Neural progenitor cell (in vitro differentiated cells): ENCODE measurements at regions not wholly inside any gene's neighbourhood (a gene's known extent, or its start where the extent isn't known, plus 50 kb on each side); places are given as distances from the start of the nearest gene placed in this dataset.

ENCODE experiments used
- DNase-seq: peaks from one replicate; pipeline ENCODE4 v3.0.0-alpha.2; 2016; ENCODE audit warnings: low spot score
- H2AFZ ChIP-seq: fragments of 200-600 bp; sonication (generic); replicated peaks from 2 replicates; pipeline ENCODE4 v1.6.1; 2016; ENCODE audit warnings: antibody characterized with exemption
- H3F3A ChIP-seq: fragments of 200-600 bp; sonication (generic); 2 replicates; pipeline ENCODE4 v1.6.1; 2016; ENCODE audit warnings: antibody characterized with exemption, low read depth
- H3K27ac ChIP-seq: fragments of 200-600 bp; sonication (generic); 2 replicates; pipeline ENCODE4 v1.5.1; 2016; ENCODE audit warnings: mild to moderate bottlenecking
- H3K27me3 ChIP-seq: fragments of 200-600 bp; sonication (generic); 2 replicates; pipeline ENCODE4 v1.6.1; 2016; ENCODE audit warnings: mild to moderate bottlenecking, moderate library complexity
- H3K36me3 ChIP-seq: fragments of 200-600 bp; sonication (generic); 2 replicates; pipeline ENCODE4 v1.5.1; 2016
- H3K4me1 ChIP-seq: fragments of 200-600 bp; sonication (generic); 2 replicates; pipeline ENCODE4 v1.6.1; 2016; ENCODE audit warnings: mixed run types
- H3K4me2 ChIP-seq: fragments of 200-600 bp; sonication (generic); 2 replicates; pipeline ENCODE4 v1.6.1; 2016
- H3K4me3 ChIP-seq: fragments of 200-600 bp; sonication (generic); 2 replicates; pipeline ENCODE4 v1.5.1; 2016
- H3K79me2 ChIP-seq: fragments of 200-600 bp; sonication (generic); 2 replicates; pipeline ENCODE4 v1.6.1; 2016; ENCODE audit warnings: low read depth
- H3K9ac ChIP-seq: fragments of 200-600 bp; sonication (generic); 2 replicates; pipeline ENCODE4 v1.6.1; 2016
- H3K9me3 ChIP-seq: fragments of 200-600 bp; sonication (generic); 2 replicates; pipeline ENCODE4 v1.5.1; 2016; ENCODE audit warnings: low read depth
- H4K20me1 ChIP-seq: fragments of 200-600 bp; sonication (generic); 2 replicates; pipeline ENCODE4 v1.6.1; 2016; ENCODE audit warnings: low read depth
- H3K27ac Mint-ChIP-seq: 3 replicates; pipeline ENCODE4 v1.8.0; 2021; ENCODE audit warnings: mixed read lengths
- H3K27me3 Mint-ChIP-seq: 2 replicates; pipeline ENCODE4 v1.8.0; 2022; ENCODE audit warnings: low read depth, mild to moderate bottlenecking, inconsistent platforms, moderate library complexity, mixed read lengths; ENCODE audit not compliant: insufficient read depth
- H3K36me3 Mint-ChIP-seq: 3 replicates; pipeline ENCODE4 v1.8.0; 2021; ENCODE audit warnings: mixed read lengths
- H3K4me1 Mint-ChIP-seq: 3 replicates; pipeline ENCODE4 v1.8.0; 2021; ENCODE audit warnings: mixed read lengths
- H3K4me3 Mint-ChIP-seq: 3 replicates; pipeline ENCODE4 v1.8.0; 2021; ENCODE audit warnings: mild to moderate bottlenecking, moderate library complexity, mixed read lengths
- H3K9me3 Mint-ChIP-seq: 3 replicates; pipeline ENCODE4 v1.8.0; 2020; ENCODE audit warnings: mixed read lengths
- CTCF ChIP-seq: fragments of 200-600 bp; sonication (generic); IDR thresholded peaks from 2 replicates; pipeline ENCODE4 v1.5.1; 2017; ENCODE audit warnings: antibody characterized with exemption, mild to moderate bottlenecking
- EZH2 ChIP-seq: fragments of 200-600 bp; sonication (generic); IDR thresholded peaks from 2 replicates; pipeline ENCODE4 v1.6.1; 2017; ENCODE audit warnings: antibody characterized with exemption, mild to moderate bottlenecking, moderate library complexity
- EZH2phosphoT487 ChIP-seq: fragments of 200-600 bp; sonication (generic); IDR thresholded peaks from 2 replicates; pipeline ENCODE4 v1.6.1; 2017; ENCODE audit warnings: antibody characterized with exemption

GRCh38 chr10:35722636-35723035 lies 80.5 kb upstream of the FZD8 start:
- peaks cover 2% of the 10 kb centered on the region for H3K9me3 Mint-ChIP-seq
- H3K27ac ChIP-seq, result no peak overlapping the region
- H3K9ac ChIP-seq, result no peak overlapping the region
- H3F3A ChIP-seq, result no peaks in the 10 kb centered on the region
- H2AFZ ChIP-seq, result no peak overlapping the region
- no peaks in the 10 kb centered on the region for H3K27me3 ChIP-seq
- H3K4me2 ChIP-seq, result no peak overlapping the region
- TF ChIP-seq EZH2phosphoT487, result no peak
- no peak overlapping the region for H3K4me3 ChIP-seq
- DNase-seq, result no peak
- H3K36me3 ChIP-seq, result no peaks in the 10 kb centered on the region
- no peaks in the 10 kb centered on the region for H3K79me2 ChIP-seq
- no peaks in the 10 kb centered on the region for H3K36me3 Mint-ChIP-seq
- no peaks in the 10 kb centered on the region for H3K4me1 Mint-ChIP-seq
- H3K27me3 Mint-ChIP-seq, result peaks cover 6% of the 10 kb centered on the region
- H3K9me3 ChIP-seq, result no peaks in the 10 kb centered on the region
- no peak overlapping the region for H3K27ac Mint-ChIP-seq
- H4K20me1 ChIP-seq, result no peaks in the 10 kb centered on the region
- no peak overlapping the region for H3K4me3 Mint-ChIP-seq
- no peaks in the 10 kb centered on the region for H3K4me1 ChIP-seq

- H3K4me3 Mint-ChIP-seq, result no peak overlapping the region
- H3F3A ChIP-seq, result no peaks in the 10 kb centered on the region
- no peaks in the 10 kb centered on the region for H3K79me2 ChIP-seq
- H3K36me3 Mint-ChIP-seq, result no peaks in the 10 kb centered on the region
- H3K4me1 Mint-ChIP-seq, result no peaks in the 10 kb centered on the region
- no peaks in the 10 kb centered on the region for H3K36me3 ChIP-seq
- TF ChIP-seq EZH2, result no peak
- TF ChIP-seq EZH2phosphoT487, result no peak
- no peak for TF ChIP-seq CTCF
- H3K9me3 Mint-ChIP-seq, result peaks cover 2% of the 10 kb centered on the region
- no peak for DNase-seq
- H3K9ac ChIP-seq, result no peak overlapping the region
- H3K9me3 ChIP-seq, result no peaks in the 10 kb centered on the region
- no peaks in the 10 kb centered on the region for H4K20me1 ChIP-seq
- H2AFZ ChIP-seq, result no peak overlapping the region
- peaks cover 4% of the 10 kb centered on the region for H3K27me3 Mint-ChIP-seq
- no peak overlapping the region for H3K27ac Mint-ChIP-seq
- no peaks in the 10 kb centered on the region for H3K4me1 ChIP-seq
- no peak overlapping the region for H3K4me2 ChIP-seq
- H3K27me3 ChIP-seq, result no peaks in the 10 kb centered on the region
- H3K4me3 ChIP-seq, result no peak overlapping the region
- H3K27ac ChIP-seq, result no peak overlapping the region
These were observed 80.1 kb upstream of the FZD8 start for GRCh38 chr10:35722226-35722625.

GRCh38 chr10:35720366-35720765 lies 78.3 kb upstream of the FZD8 start:
- no peaks in the 10 kb centered on the region for H3K27me3 ChIP-seq
- H3K27me3 Mint-ChIP-seq, result peaks cover 3% of the 10 kb centered on the region
- no peaks in the 10 kb centered on the region for H3K36me3 Mint-ChIP-seq
- H3K9ac ChIP-seq, result no peak overlapping the region
- DNase-seq, result no peak
- no peak overlapping the region for H3K27ac Mint-ChIP-seq
- no peak overlapping the region for H3K4me3 ChIP-seq
- H3K27ac ChIP-seq, result no peak overlapping the region
- H3K4me1 ChIP-seq, result no peaks in the 10 kb centered on the region
- no peaks in the 10 kb centered on the region for H3F3A ChIP-seq
- H3K4me3 Mint-ChIP-seq, result no peak overlapping the region
- H3K9me3 ChIP-seq, result no peaks in the 10 kb centered on the region
- no peak overlapping the region for H3K4me2 ChIP-seq
- H2AFZ ChIP-seq, result no peak overlapping the region
- TF ChIP-seq CTCF (no peak), EZH2 (no peak), EZH2phosphoT487 (no peak)
- H4K20me1 ChIP-seq, result no peaks in the 10 kb centered on the region
- H3K79me2 ChIP-seq, result no peaks in the 10 kb centered on the region
- H3K36me3 ChIP-seq, result no peaks in the 10 kb centered on the region
- H3K4me1 Mint-ChIP-seq, result no peaks in the 10 kb centered on the region
- H3K9me3 Mint-ChIP-seq, result peaks cover 5% of the 10 kb centered on the region

GRCh38 chr10:35716776-35717175 lies 74.7 kb upstream of the FZD8 start:
- Histone ChIP-seq H3F3A (no peaks in the 10 kb centered on the region), H3K4me1 (peaks cover 4% of the 10 kb centered on the region), H3K27ac (no peak overlapping the region), H2AFZ (no peak overlapping the region), H3K4me2 (no peak overlapping the region), H3K9ac (no peak overlapping the region), H3K9me3 (no peaks in the 10 kb centered on the region), H3K27me3 (no peaks in the 10 kb centered on the region), H3K4me3 (no peak overlapping the region), H4K20me1 (no peaks in the 10 kb centered on the region), H3K36me3 (no peaks in the 10 kb centered on the region), H3K79me2 (no peaks in the 10 kb centered on the region)
- H3K27ac Mint-ChIP-seq, result no peak overlapping the region
- H3K36me3 Mint-ChIP-seq, result no peaks in the 10 kb centered on the region
- H3K4me1 Mint-ChIP-seq, result no peaks in the 10 kb centered on the region
- no peaks in the 10 kb centered on the region for H3K27me3 Mint-ChIP-seq
- DNase-seq, result no peak
- TF ChIP-seq EZH2phosphoT487 (no peak), EZH2 (no peak), CTCF (no peak)
- H3K9me3 Mint-ChIP-seq, result peaks cover 3% of the 10 kb centered on the region
- no peak overlapping the region for H3K4me3 Mint-ChIP-seq
